GM12874 (cell line): ENCODE measurements at regions not wholly inside any gene's neighbourhood (a gene's known extent, or its start where the extent isn't known, plus 50 kb on each side); places are given as distances from the start of the nearest gene placed in this dataset.

Experiments used
- TF ChIP-seq, protein P1 (sequence below): IDR thresholded peaks from 2 replicates; pipeline ENCODE4 v1.5.1; 2011; ENCODE audit warnings: low read depth, mild to moderate bottlenecking, control low read depth, low read length, moderate library complexity; ENCODE audit not compliant: insufficient read depth

DNA sequence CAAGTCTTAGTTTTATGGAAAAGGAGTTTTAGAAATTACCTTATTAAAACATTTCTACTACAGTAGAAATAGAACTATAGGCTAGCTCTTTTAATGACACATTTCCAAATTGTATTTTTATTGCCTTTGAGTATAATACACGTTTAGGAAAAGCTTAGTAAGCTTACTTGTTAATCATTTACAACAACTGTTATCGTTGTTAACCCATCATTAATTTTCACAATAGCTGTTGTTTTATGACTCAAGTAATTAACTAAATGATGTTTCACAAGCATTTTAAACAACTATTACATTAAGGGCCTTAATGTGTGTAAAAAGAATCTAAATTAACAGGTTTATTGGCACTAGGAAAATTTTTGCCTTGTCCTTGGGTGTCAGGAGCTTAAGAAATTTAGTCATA lies 120.5 kb upstream of the THRB start:
- TF ChIP-seq, protein P1, sequence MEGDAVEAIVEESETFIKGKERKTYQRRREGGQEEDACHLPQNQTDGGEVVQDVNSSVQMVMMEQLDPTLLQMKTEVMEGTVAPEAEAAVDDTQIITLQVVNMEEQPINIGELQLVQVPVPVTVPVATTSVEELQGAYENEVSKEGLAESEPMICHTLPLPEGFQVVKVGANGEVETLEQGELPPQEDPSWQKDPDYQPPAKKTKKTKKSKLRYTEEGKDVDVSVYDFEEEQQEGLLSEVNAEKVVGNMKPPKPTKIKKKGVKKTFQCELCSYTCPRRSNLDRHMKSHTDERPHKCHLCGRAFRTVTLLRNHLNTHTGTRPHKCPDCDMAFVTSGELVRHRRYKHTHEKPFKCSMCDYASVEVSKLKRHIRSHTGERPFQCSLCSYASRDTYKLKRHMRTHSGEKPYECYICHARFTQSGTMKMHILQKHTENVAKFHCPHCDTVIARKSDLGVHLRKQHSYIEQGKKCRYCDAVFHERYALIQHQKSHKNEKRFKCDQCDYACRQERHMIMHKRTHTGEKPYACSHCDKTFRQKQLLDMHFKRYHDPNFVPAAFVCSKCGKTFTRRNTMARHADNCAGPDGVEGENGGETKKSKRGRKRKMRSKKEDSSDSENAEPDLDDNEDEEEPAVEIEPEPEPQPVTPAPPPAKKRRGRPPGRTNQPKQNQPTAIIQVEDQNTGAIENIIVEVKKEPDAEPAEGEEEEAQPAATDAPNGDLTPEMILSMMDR, result no peak

DNA sequence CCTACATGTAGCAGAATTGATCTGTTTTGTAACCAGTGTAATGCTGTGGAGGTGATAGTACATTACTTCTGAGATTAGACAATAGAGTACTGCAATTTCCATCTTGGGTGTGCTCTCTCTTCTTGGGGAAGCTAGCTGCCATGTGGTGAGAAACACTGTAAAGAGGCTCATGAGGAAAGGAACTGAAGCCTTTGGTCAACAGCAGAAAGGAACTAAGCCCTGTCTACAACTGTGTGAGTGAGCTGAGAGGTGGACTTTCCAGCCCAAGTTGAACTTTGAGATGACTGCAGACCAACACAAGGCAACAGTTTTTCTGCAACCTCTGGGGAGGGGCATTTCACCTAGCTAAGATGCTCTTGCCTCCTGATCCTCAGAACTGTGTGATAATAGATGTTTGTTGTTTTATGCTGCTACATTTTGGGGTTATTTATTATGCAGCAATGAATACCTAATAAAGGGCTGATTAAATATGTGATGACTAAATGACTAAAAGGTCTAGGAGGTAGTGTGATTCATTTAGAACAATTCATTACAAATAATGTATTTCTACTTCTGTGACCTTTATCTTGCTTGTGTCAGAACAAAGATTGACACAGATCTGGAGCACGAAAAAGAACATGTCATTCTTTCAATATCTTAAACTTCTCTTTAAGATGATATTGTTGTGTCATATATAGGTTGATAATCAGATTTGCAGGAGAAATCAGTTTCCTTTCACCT lies 121.6 kb upstream of the THRB start:
- TF ChIP-seq, protein P1, result no peak

DNA sequence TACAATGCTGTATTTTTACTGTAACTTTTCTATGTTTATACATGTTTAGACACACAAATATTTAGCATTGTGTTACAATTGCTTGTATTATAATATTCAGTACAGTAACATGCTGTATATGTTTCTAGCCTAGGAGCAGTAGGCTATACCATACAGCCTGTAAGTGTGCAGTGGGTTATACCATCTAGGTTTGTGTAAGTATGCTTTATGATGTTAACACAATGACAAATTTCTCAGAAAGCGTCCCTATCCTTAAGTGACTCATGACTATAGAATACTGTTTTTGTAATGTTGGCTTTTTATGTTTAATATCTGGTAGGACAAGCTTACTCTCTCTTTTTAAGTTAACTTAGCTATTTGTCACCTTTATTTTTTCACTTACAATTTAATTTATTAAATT lies 127.5 kb upstream of the THRB start:
- TF ChIP-seq, protein P1, result no peak

DNA sequence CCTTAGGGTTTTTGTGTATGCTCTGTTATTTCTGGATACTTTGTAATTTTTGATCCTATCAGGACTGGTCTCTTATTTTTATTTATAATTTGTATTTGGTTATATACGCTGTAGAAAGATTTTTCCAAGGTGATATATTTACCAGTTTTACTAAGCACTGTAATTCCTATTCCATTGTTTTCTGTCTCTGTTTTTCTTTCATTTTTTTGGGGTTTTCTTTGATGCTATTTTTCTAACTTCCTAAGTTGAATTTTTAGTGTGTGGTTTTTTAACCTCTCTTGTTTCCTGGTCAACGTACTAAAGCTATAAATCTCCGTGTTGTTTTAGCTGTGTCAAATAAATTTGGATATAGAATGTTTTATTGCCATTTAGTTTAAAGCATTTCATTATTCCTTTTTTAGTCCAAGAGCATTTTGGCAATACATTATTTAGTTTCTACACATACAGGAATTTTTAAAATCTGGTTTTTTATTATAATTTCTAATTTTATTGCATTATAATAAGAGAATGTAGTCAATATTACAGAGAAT lies 128.1 kb upstream of the THRB start:
- TF ChIP-seq, protein P1, result no peak

DNA sequence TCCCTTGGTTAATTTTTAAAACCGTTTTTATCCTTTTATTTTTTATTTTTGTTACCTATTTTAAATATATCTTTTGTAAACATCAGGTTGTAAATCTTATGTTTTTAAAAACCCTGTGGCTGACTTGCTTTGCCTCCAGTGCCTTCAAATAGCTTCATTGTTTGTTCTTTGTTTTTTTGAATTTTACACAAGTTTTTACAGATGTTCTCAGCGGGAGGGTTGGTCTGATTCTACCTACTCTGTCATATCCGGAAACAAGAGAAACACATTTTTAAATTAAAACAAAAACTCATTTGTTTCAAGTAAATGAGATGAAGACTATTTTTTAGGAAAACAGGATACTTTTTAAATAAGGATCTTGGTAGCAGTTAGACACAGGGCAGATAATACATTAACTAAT lies 129.0 kb upstream of the THRB start:
- TF ChIP-seq, protein P1, result no peak

DNA sequence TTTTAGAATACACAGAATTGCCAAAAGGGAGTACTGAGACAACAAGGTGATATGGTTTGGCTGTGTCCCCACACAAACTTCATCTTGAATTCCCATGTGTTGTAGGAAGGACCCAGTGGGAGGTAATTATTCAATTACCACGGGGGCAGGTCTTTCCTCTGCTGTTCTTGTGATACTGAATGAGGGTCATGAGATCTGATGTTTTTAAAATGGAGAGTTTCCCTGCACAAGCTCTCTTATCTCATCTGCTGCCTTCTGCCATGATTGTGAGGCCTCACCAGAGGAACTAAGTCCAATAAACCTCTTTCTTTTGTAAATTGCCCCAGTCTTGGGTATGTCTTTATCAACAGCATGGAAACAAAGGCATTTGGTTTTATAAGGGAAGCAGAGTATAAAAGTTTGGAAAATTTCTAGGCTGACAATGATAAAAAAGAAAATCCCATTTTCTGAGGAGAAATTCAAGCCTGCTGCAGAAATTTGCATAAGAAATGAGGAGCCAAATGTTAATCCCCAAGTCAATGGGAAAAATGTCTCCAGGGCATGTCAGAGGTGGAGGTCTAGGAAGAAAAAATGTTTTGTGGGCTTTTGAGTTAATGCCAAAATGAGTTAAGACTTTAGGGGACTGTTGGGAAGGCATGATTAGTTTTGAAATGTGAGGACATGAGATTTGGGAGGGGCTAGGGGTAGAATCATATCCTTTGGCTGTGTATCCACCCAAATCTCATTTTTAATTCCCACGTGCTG lies 130.5 kb upstream of the THRB start:
- TF ChIP-seq, protein P1, result no peak

DNA sequence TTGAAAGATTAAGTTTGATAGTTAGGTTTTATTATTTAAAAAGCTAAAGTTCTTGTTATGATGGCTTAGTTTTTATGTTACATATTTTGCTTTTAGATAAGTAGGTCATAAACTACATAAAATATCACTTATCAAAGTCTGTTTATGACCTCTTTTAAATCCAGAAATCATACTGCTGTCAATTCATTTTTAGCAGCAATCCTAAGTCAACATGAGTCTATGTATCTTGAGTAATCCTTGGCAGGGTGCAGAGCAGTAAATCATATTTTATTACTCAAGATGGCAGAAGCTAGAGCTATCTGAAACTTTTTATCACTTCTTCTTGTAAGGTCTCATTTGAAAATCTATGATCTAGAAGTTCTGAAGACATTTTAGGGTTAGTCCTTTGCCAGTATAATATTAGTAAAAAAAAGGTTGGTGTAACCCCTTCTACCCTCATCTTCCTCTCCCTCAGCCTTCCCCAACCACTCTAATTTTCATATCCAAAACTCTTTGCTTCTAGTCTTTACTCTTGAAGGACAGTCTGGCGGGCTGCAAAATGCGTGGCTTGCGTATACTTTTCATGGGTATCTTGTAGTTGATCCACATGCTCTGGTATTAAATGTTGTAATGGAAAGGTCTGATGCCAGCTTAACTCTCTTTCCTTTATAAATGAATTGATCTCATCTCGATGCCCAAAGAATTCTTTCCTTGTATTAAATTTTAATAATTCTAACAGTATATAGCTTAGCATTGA lies 134.0 kb upstream of the THRB start:
- TF ChIP-seq, protein P1, result no peak
